ENCODE measurements at regions not wholly inside any gene's neighbourhood (a gene's known extent, or its start where the extent isn't known, plus 50 kb on each side); places are given as distances from the start of the nearest gene placed in this dataset.

- TF ChIP-seq, protein P1, sequence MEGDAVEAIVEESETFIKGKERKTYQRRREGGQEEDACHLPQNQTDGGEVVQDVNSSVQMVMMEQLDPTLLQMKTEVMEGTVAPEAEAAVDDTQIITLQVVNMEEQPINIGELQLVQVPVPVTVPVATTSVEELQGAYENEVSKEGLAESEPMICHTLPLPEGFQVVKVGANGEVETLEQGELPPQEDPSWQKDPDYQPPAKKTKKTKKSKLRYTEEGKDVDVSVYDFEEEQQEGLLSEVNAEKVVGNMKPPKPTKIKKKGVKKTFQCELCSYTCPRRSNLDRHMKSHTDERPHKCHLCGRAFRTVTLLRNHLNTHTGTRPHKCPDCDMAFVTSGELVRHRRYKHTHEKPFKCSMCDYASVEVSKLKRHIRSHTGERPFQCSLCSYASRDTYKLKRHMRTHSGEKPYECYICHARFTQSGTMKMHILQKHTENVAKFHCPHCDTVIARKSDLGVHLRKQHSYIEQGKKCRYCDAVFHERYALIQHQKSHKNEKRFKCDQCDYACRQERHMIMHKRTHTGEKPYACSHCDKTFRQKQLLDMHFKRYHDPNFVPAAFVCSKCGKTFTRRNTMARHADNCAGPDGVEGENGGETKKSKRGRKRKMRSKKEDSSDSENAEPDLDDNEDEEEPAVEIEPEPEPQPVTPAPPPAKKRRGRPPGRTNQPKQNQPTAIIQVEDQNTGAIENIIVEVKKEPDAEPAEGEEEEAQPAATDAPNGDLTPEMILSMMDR (IDR thresholded peaks at IDR 0.05): no peak
- TF ChIP-seq POLR2AphosphoS5 (IDR thresholded peaks at IDR 0.05) (no peak), POLR2A (IDR thresholded peaks at IDR 0.05) (no peak)
Observed at GRCh38 chr1:115156826-115157468, 67.6 kb upstream of the TSPAN2 start.
